ENCODE measurements at regions not wholly inside any gene's neighbourhood (a gene's known extent, or its start where the extent isn't known, plus 50 kb on each side); places are given as distances from the start of the nearest gene placed in this dataset.
"Not testable (repeated sequence)": the region's sequence is repeated elsewhere in the genome, so short reads cannot be mapped to it uniquely, and the experiment has no call there.

- TF ChIP-seq POLR2AphosphoS5, POLR2A (IDR thresholded peaks at IDR 0.05; ENCODE audit: low read depth, low read length): not testable (repeated sequence)
Observed at GRCh38 chr9:39674437-39675210, 319.2 kb downstream of the SPATA31A1 start.

All from GM12891 (cell line).